GM19372 (cell line): ENCODE measurements at regions not wholly inside any gene's neighbourhood (a gene's known extent, or its start where the extent isn't known, plus 50 kb on each side); places are given as distances from the start of the nearest gene placed in this dataset.
"Not testable (repeated sequence)": the region's sequence is repeated elsewhere in the genome, so short reads cannot be mapped to it uniquely, and the experiment has no call there.

Experiments
- ATAC-seq: cut with Tn5 transposase; IDR thresholded peaks from one replicate; pipeline ENCODE4 v1.9.1; 2021; ENCODE audit warnings: mild to moderate bottlenecking, low read depth, moderate library complexity; ENCODE audit not compliant: unreplicated experiment

DNA sequence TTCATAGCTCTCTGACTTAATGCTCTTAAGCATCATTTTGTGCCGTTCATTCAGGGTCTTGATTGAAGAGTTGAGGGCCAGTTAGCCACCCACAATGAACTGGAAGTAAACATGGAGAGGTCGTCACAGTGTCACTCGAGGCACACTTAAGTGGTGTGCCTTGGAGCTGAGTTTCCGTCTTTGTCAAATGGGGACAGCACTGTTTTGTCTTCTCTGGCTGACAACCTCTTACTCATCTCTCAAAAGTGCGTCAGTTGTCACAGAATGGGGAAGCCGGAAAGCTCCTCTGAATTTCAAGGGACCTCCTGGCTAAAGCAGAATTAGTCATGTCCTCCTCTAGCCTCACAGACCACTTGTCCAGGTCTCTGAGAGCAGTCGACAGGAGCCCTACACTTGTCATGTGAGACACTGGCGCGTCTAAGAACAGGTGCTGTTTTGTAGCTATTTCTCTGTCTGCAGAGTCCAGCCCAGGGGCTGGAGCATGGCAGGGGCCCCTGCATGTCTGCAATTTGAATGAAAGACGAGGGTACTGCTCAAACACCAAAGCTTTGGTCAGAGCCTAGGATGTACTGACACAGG, 231.5 kb downstream of the NPIPA7 start:
- not testable (repeated sequence) for ATAC-seq

DNA sequence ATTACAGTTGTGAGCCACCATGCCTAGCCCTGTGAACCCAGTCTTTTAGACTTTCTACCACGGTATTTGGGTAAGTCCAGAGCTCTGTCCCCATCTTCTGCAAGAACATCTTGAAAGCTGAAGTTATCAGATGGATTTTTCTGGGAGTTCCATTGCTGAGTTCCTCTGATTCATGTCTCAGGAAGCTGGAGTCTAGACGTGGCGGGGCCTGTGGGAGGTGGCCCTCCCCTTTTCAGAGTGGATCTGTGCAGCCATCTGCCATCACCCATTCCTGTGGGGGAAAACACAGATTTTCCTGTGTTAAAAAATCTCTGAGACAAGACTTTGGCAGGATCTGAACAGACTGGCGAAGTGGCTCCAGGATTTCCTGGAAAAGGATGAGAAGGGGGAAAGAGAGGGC, 234.3 kb downstream of the NPIPA7 start:
- ATAC-seq = not testable (repeated sequence)

DNA sequence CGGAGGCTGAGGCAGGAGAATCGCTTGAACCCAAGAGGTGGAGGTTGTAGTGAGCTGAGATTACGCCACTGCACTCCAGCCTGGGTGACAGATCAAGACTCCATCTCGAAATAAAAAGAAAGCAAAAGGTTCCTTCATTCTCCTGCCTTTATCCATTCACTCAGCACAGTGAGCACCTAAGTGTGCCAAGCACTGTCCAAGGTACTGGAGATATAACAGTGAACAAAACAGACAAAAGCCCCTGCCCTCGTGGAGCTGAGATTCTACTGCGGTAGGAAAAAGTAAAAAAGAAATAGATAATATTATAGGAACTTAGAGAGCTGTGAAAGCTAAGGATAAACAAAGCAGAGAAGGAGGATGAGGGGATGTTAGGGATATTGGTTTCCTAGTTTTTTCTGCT, 235.5 kb downstream of the NPIPA7 start:
- not testable (repeated sequence) for ATAC-seq

DNA sequence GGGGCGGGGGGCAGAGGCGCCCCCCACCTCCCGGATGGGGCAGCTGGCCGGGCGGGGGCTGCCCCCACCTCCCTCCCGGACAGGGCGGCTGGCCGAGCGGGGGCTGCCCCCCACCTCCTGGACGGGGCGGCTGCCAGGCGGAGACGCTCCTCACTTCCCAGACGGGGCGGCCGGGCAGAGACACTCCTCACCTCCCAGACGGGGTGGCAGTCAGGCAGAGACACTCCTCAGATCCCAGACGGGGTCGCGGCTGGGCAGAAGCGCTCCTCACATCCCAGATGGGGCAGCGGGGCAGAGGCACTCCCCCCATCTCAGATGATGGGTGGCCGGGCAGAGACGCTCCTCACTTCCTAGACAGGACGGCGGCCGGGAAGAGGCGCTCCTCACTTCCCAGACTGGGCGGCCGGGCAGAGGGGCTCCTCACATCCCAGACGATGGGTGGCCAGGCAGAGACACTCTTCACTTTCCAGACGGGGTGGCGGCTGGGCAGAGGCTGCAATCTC, 240.1 kb downstream of the NPIPA7 start:
- ATAC-seq = not testable (repeated sequence)

DNA sequence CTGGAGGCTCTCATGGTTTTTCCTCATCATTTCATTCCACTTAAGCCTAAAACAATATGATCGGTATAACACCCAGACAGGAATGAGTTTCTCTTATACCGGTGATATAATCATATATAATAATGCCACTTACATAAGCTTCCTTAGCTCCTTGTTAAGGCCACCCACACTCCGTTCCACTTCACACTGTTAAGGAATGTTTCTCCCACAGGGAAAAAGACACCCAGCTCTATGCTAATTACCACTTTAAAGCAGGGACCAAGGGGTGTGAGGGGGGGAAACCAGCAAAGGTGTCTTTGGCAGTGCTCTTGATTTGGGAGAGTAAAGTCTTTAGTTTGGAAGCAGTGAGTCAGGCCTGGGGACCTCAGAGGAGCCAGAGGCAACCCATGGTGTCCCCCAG, 245.4 kb downstream of the NPIPA7 start:
- not testable (repeated sequence) for ATAC-seq

DNA sequence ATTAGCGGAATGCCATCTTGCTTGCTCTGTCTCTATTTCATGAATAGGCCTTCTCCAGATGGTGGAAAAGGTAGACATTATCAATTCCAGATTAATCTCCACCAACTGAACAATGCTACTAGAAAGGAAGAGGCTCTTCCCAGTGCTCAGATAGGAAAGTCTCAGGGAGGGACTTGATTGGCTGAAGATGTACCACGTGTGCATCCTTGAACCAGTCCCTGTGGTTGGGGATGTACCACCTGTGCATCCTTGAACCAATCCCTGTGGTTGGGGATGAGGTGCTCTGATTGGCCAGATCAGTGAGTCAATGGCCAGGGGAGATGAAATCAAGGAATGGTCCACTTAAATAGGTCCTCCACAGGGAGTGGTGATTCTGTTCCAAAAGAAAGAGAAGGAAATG, 246.2 kb downstream of the NPIPA7 start:
- not testable (repeated sequence) for ATAC-seq

DNA sequence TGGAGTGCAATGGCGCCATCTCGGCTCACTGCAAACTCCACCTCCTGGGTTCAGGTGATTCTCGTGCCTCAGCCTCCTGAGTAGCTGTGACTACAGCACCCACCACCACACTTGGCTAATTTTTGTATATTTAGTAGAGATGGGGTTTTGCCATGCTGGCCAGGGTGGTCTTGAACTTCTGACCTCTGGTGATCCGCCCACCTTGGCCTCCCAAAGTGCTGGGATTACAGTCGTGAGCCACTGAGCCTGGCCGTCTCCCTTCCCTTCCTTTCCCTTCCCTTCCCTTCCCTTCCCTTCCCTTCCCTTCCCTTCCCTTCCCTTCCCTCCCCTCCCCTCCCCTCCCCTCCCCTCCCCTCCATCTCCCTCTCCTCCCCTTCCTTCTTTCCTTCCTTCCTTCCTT, 248.9 kb downstream of the NPIPA7 start:
- not testable (repeated sequence) for ATAC-seq

DNA sequence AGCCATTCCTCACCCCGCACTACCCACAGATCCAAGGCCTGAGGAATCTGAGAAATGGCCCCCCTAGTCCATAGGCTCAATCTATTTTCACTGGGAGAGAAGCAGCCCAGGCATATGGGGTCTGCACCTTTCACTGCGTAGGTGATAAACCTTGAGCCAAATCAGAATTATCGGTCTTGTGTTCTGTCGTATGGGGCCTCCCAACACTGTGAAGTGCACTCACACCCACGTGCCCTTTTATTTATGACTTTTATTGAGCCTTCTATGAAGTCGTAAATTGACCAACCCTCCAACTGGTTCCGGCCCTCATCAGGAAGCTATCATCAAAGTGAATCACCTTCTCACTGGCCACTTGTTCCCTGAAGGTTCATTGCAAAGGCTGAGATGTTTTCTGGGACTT, 259.3 kb downstream of the NPIPA7 start:
- ATAC-seq = not testable (repeated sequence)

DNA sequence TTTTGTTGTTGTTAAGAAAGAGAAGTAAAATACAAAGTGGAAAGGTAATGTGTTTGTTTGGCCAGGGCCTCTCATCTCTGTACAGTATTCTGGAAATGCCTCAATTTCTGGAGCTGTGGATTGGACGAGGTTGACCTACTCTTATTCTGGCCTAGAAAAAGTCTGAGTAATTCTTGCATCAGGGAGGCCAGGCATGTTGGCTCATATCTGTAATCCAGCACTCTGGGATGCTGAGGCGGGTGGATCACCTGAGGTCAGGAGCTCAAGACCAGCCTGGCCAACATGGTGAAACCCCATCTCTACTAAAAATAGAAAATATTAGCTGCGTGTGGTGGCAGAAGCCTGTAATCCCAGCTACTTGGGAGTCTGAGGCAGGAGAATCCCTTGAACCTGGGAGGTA, 259.8 kb downstream of the NPIPA7 start:
- ATAC-seq = not testable (repeated sequence)

DNA sequence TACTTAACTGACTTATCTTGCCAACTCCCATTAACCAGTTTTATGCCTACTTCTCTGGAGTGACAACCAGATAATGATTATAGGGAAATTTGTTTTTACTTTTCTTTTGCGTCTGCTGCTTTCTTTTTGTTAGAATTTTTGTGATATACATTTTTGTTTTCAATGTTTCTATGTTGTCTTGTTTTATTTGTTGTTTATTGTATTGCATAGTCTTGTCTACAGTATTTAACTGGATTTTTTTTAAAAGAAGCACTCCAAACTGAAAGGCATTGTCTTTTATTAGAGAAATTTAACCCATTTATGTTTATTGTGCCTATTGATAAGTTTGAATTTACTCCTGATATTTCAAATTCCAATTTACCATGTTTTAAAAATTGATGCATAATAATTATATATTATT, 264.9 kb downstream of the NPIPA7 start:
- ATAC-seq = not testable (repeated sequence)

DNA sequence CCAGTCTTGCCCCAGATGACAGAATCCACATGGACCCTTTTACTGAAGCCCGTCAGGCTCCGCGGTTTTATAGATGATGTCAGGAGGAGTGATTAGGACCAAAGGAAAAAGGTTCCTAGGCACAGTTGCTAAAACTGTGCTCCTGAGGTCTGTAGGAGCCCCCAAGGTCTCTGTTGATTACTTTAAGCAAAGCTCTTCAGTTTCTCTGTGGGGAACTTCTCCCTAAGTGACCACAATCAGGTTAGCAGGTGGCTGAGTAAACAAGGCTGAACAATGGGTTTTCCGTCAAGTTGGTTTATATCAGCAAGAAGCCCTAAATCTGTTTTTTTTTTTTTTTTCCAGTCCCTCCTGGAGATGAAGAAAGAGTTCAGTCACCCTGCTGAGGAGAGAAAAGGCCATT, 269.1 kb downstream of the NPIPA7 start:
- not testable (repeated sequence) for ATAC-seq

DNA sequence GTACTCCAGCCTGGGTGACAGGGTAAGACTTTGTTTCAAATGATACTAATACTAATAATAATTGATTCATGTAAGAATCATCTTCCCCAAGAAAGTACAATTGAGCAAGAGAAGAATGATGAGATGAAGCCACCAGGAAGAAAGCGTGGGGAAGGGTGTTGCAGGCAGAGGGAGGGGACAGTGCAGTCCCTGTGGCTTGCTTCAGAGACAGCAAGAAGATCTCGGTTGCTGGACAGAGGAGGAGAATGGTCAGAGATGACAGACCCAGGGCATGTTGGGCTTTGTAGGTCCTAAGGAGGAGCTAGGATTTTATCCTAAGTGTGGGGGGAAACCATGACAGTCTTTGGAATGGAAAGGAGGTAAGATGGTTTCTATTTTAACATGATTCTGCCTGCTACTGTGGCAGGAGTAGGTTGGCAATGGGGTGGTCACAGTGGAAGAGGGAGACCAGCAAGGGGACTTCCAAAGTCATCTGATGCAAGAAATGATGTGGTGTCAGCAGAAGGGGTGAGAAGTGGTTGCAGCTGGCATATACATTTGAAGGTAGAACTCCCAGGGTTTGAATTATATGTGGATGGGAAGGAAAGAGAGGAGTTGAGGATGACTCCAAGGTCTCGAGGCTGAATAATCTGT, 293.4 kb downstream of the NPIPA7 start:
- not testable (repeated sequence) for ATAC-seq

DNA sequence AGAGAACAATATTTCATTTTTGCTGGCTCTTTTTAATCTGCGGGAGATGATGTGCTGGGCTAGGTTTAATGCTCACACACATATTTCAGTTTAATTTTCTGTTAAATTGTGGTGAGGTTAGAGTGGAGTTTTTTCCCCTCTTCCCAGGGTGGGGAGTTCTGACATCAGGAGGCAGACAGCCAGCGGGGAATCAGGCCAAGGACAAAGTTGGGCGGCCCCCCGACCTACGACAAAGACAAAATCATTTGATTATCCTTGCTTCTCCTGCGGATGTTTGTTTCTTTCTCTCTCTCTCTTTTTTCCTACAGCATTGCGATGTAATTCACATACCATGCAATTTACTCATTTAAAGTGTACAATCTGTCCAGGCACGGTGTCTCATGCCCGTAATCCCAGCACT, 295.9 kb downstream of the NPIPA7 start:
- ATAC-seq = not testable (repeated sequence)

DNA sequence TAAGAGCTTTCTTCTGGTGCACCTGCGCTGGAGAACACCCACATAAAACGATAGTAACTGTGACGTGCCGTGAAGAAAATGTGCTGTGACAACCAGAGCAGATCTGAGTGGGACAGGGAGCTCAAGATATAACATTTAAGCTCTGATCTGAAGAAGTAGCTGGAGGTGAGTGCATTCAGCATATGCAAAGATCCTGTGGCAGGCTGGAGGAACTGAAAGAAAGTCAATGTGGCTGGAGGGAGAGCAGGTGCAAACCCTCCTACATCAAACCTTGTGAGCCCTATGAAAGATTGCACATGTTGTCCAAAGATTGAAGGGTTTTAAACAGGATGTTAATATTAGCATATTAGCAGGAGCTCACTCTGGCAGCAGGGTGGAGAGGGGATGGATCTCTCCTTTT, 342.9 kb downstream of the NPIPA7 start:
- ATAC-seq = not testable (repeated sequence)

DNA sequence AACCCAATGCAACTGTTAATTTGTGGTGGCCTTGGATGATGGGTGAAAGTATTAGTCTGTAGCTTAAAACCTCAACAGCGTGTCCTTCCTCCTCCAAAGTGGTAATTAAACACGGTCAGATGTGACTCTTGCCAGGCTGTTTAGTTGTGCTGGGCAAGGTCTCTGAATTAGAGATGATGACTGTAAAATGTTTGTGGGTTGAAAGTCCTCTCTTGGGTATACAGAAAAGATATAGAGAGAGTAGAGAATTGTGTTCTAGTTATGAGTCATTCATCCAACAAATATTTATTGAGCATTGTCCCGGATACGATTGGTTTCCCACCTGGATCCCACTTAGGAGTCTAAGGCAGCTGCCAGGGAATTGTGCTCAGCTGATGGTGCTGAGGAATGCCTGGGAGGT, 343.7 kb downstream of the NPIPA7 start:
- ATAC-seq = not testable (repeated sequence)

DNA sequence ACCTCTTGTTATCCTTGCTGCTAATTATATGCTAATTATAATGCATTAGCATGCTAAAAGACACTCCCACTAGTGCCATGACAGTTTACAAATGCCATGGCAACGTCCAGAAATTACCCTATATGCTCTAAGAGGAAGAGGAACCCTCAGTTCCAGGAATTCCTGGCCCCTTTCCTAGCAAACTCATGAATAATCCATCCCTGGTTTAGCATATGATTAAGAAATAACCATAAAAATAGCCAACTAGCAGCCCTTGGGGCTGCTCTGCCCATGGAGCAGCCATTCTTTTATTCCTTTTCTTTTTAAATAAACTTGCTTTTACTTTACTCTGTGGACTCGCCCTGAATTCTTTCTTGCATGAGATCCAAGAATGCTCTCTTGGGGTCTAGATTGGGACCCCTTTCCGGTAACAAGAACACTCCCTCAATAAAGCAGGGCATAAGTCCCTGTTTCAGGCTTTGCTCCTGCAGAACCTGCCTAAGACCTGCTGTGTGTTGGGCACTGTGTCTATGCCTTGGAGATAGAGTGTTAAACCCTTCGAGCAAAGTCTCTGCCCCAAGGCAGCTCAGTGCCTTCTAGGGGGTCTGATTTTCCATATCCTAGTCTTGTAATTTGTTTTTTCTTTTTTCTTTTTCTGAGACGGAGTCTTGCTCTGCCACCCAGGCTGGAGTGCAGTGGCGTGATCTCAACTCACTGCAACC, 345.0 kb downstream of the NPIPA7 start:
- ATAC-seq = not testable (repeated sequence)

DNA sequence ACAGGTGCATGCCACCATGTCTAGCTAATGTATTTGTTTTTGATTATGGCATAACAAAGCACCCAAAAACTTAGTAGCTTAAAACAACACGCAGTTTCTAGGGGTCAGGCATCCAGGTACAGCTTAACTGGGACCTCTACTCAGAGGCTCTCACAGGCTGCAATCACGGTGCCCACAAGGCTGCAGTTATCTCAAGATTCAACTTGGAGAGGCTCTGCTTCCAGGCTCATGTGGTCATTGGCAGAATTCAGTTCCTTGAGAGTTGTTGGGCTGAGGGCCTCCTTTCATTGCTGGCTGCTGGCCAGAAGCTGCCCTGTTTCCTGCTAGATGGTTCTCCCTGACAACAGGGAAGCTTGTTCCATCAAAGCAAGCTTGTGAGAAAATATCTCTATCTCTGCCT, 348.1 kb downstream of the NPIPA7 start:
- ATAC-seq = not testable (repeated sequence)

DNA sequence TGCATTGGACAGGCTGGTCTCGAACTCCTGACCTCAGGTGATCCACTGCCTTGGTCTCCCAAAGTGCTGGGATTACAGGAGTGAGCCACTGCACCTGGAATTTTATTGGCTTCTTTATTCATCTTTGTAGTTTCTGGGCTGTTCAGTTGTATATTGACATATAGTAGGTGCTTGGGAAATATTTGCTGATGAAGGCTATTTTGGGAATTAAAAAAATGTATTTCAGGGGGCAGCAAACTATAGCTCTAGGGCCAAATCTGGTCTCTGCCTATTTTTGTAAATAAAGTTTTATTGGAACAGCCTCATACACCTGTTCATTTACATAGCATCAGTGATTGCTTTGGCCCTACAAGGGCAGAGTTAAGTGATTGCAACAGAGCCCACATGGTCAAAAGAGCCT, 363.6 kb downstream of the NPIPA7 start:
- ATAC-seq = not testable (repeated sequence)

DNA sequence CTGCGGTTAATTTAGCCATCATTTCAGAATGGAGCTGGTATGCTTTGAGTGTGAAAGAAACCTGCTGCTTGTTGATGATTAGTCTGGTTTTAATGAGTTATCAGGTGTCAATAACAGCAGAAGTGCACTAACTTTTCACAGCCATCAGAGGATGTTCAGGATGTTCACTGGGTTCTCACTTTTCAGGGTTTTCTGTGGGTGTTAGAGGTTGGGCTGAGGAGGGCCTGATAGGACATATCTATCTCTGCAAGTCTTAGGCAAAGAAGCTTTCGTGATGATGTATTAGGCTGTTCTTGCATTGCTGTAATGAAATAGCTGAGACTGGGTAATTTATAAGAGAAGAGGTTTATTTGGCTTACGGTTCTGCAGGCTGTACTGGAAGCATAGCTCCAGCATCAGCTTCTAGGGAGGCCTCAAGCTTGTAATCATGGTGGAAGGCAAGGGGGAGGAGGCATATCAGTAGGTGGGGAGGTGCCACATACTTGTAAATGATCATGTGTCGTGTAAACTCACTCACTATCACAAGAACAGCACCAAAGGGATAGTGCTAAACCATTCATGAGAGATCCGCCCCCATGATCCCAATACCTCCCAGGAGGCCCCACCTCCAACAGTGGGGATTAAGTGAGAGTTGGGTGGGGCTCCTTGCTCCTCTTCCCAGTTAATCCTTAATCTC, 376.2 kb downstream of the NPIPA7 start:
- not testable (repeated sequence) for ATAC-seq

DNA sequence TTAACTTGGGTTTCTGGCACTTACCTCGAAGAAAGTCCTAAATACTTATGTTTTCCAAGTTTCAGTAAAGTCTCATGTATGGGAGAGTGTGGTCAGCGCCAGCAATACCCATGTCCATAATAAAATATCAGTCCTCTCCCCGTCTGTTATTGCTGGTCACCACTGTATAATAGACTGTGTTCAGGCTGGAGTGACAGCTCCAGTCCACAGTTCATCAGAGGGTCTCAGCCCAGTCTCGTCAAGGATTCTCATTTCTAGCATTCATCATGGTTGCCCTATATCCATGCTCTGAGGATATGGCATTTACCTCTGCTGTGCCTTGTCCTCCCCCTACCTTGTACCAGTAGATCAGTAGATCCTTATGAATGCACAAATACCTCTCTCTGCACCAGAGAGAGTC, 384.5 kb downstream of the NPIPA7 start:
- no peak for ATAC-seq

DNA sequence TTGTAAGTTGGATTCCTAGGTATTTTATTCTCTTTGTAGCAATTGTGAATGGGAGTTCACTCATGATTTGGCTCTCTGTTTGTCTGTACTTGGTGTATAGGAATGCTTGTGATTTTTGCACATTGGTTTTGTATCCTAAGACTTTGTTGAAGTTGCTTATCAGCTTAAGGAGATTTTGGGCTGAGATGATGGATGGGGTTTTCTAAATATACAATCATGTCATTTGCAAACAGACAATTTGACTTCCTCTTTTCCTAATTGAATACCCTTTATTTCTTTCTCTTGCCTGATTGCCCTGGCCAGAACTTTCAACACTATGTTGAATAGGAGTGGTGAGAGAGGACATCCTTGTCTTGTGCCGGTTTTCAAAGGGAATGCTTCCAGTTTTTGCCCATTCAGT, 391.8 kb downstream of the NPIPA7 start:
- not testable (repeated sequence) for ATAC-seq
